H1 (cell line): ENCODE measurements at regions not wholly inside any gene's neighbourhood (a gene's known extent, or its start where the extent isn't known, plus 50 kb on each side); places are given as distances from the start of the nearest gene placed in this dataset.

Experiments used
- CTCF ChIA-PET: fragments of 300-600 bp; sonication (Branson Sonifier 250); formaldehyde crosslinking; loops from one replicate; lab custom pipeline; 2021; ENCODE audit not compliant: partially characterized antibody; lab: Charles Lee
- POLR2A ChIA-PET: fragments of 300-600 bp; sonication (Branson Sonifier 250); formaldehyde crosslinking; loops from one replicate; lab custom pipeline; 2021; ENCODE audit warnings: inconsistent platforms; ENCODE audit not compliant: partially characterized antibody; lab: Charles Lee
- DNase-seq, 2 experiments: peaks; one replicate each; pipeline versions ENCODE4 v3.0.0 to v3.0.0-alpha.2; 2010 to 2022; ENCODE audit warnings: low spot score in 2 of 2, low read depth in 1 of 2, mixed read lengths in 1 of 2
- FAIRE-seq: peaks from 2 replicates; lab custom pipeline; 2011; peaks lifted over from hg19 to GRCh38; lab: Jason Lieb, UNC
- H2AFZ ChIP-seq: 2 replicates; pipeline ENCODE4 v1.8.1; 2012; ENCODE audit warnings: low read length, inconsistent platforms
- H2AK5ac ChIP-seq: 2 replicates; pipeline ENCODE4 v1.6.1; 2013; ENCODE audit warnings: low read depth, low read length
- H2BK120ac ChIP-seq: replicated peaks from 2 replicates; pipeline ENCODE3; 2013; ENCODE audit warnings: low read depth, low read length, inconsistent platforms
- H2BK12ac ChIP-seq: 2 replicates; pipeline ENCODE4 v1.6.1; 2013; ENCODE audit warnings: low read depth, low read length
- H2BK15ac ChIP-seq: 2 replicates; pipeline ENCODE4 v1.6.1; 2013; ENCODE audit warnings: low read length
- H2BK20ac ChIP-seq: 2 replicates; pipeline ENCODE4 v1.6.1; 2013; ENCODE audit warnings: low read length
- H2BK5ac ChIP-seq: 2 replicates; pipeline ENCODE4 v1.6.1; 2013; ENCODE audit warnings: low read depth, low read length
- H3K14ac ChIP-seq: 2 replicates; pipeline ENCODE4 v1.6.1; 2013; ENCODE audit warnings: inconsistent platforms; ENCODE audit not compliant: insufficient read length
- H3K18ac ChIP-seq: 2 replicates; pipeline ENCODE4 v1.6.1; 2013; ENCODE audit warnings: low read length; ENCODE audit errors: extremely low read depth
- H3K23ac ChIP-seq: 2 replicates; pipeline ENCODE4 v1.6.1; 2013; ENCODE audit warnings: inconsistent platforms; ENCODE audit not compliant: insufficient read length
- H3K23me2 ChIP-seq: 2 replicates; pipeline ENCODE4 v1.6.1; 2013; ENCODE audit warnings: low read depth, low read length
- H3K27ac ChIP-seq: 2 replicates; pipeline ENCODE4 v1.6.1; 2011; ENCODE audit warnings: low read depth, low read length, inconsistent platforms
- H3K27me3 ChIP-seq, 4 experiments: replicated peaks in 1 of 4; 1 replicate in 1 of 4; 2 replicates in 3 of 4; pipeline versions ENCODE4 v1.6.1 to v1.8.1; 2011 to 2013; ENCODE audit warnings: low read length in 3 of 4, mild to moderate bottlenecking in 3 of 4, inconsistent platforms in 2 of 4, mixed read lengths in 2 of 4, moderate library complexity in 1 of 4; ENCODE audit not compliant: control insufficient read depth in 3 of 4, insufficient read depth in 3 of 4; ENCODE audit errors: extremely low read depth in 1 of 4
- H3K36me3 ChIP-seq, 4 experiments: 2 replicates each; pipeline versions ENCODE4 v1.6.1 to v1.8.1; 2011 to 2013; ENCODE audit warnings: mild to moderate bottlenecking in 4 of 4, low read length in 3 of 4, moderate library complexity in 2 of 4, control low read depth in 1 of 4, inconsistent platforms in 1 of 4; ENCODE audit not compliant: insufficient read depth in 4 of 4, control insufficient read depth in 2 of 4
- H3K4ac ChIP-seq: replicated peaks from 2 replicates; pipeline ENCODE3; 2013; ENCODE audit warnings: low read length, low read depth, mixed read lengths, inconsistent platforms; ENCODE audit not compliant: insufficient read length
- H3K4me1 ChIP-seq, 4 experiments: replicated peaks in 1 of 4; 1 replicate in 1 of 4; 2 replicates in 3 of 4; pipeline versions ENCODE4 v1.6.1 to v1.8.1; 2011 to 2013; ENCODE audit warnings: low read length in 3 of 4, inconsistent platforms in 2 of 4, mixed read lengths in 1 of 4; ENCODE audit not compliant: insufficient read depth in 4 of 4, control insufficient read depth in 3 of 4
- H3K4me2 ChIP-seq, 2 experiments: 2 replicates each; pipeline versions ENCODE4 v1.6.1 to v1.8.1; 2011 to 2013; ENCODE audit warnings: low read depth in 2 of 2, low read length in 2 of 2, control low read depth in 1 of 2, inconsistent platforms in 1 of 2, mild to moderate bottlenecking in 1 of 2; ENCODE audit not compliant: insufficient read depth in 1 of 2
- H3K4me3 ChIP-seq, 4 experiments: fragments of 200-600, 300-600 bp in 1 of 4; sonication (generic), shearing (Covaris generic), sonication (Bioruptor Twin) in 1 of 4; 2 replicates each; pipeline versions ENCODE4 v1.5.1 to v1.8.1; 2011 to 2016; ENCODE audit warnings: low read length in 4 of 4, low read depth in 3 of 4, control low read depth in 2 of 4, inconsistent platforms in 2 of 4, mild to moderate bottlenecking in 2 of 4, mixed read lengths in 1 of 4, moderate library complexity in 1 of 4; ENCODE audit not compliant: insufficient read depth in 2 of 4; ENCODE audit errors: extremely low read depth in 1 of 4
- H3K56ac ChIP-seq: replicated peaks from 2 replicates; pipeline ENCODE3; 2013; ENCODE audit warnings: low read depth, mild to moderate bottlenecking, mixed read lengths, low read length, inconsistent platforms; ENCODE audit not compliant: insufficient read length
- H3K79me1 ChIP-seq: 2 replicates; pipeline ENCODE4 v1.6.1; 2013; ENCODE audit warnings: low read depth, low read length, control low read depth
- H3K79me2 ChIP-seq, 2 experiments: 2 replicates each; pipeline versions ENCODE4 v1.6.1 to v1.8.1; 2012 to 2013; ENCODE audit warnings: low read length in 2 of 2, mild to moderate bottlenecking in 2 of 2, inconsistent platforms in 1 of 2; ENCODE audit not compliant: insufficient read depth in 2 of 2, control insufficient read depth in 1 of 2
- H3K9ac ChIP-seq, 4 experiments: replicated peaks in 1 of 4; 1 replicate in 1 of 4; 2 replicates in 3 of 4; pipeline versions ENCODE4 v1.6.1 to v1.8.1; 2011 to 2013; ENCODE audit warnings: low read depth in 3 of 4, low read length in 3 of 4, control low read depth in 2 of 4, mild to moderate bottlenecking in 2 of 4, moderate library complexity in 2 of 4, inconsistent platforms in 1 of 4; ENCODE audit errors: extremely low read depth in 1 of 4
- H3K9me3 ChIP-seq, 2 experiments: 2 replicates each; pipeline versions ENCODE4 v1.6.1 to v1.8.1; 2012 to 2013; ENCODE audit warnings: mild to moderate bottlenecking in 2 of 2, moderate library complexity in 2 of 2, control low read depth in 1 of 2, inconsistent platforms in 1 of 2, low read depth in 1 of 2, low read length in 1 of 2, mixed read lengths in 1 of 2; ENCODE audit not compliant: insufficient read depth in 2 of 2
- H4K20me1 ChIP-seq, 2 experiments: replicated peaks in 1 of 2; 2 replicates each; pipeline versions ENCODE3 to v1.8.1; 2011 to 2013; ENCODE audit warnings: inconsistent platforms in 2 of 2, low read length in 2 of 2, mild to moderate bottlenecking in 1 of 2; ENCODE audit not compliant: insufficient read depth in 2 of 2, control insufficient read depth in 1 of 2
- H4K5ac ChIP-seq: 2 replicates; pipeline ENCODE4 v1.6.1; 2013; ENCODE audit warnings: low read length, low read depth, mixed read lengths, inconsistent platforms; ENCODE audit not compliant: insufficient read length
- H4K8ac ChIP-seq: 2 replicates; pipeline ENCODE4 v1.8.0; 2013; ENCODE audit warnings: mild to moderate bottlenecking, moderate library complexity, low read length, inconsistent platforms; ENCODE audit not compliant: insufficient read depth; ENCODE audit errors: extremely low read depth
- H4K91ac ChIP-seq: replicated peaks from 2 replicates; pipeline ENCODE3; 2013; ENCODE audit warnings: low read length, mixed read lengths, inconsistent platforms; ENCODE audit not compliant: insufficient read length
- SAP30 ChIP-seq: fragments of 300-600 bp; sonication (generic); IDR thresholded peaks from 2 replicates; pipeline ENCODE4 v1.7.1; 2012; ENCODE audit warnings: low read length, moderate library complexity, mild to moderate bottlenecking, inconsistent platforms; ENCODE audit not compliant: insufficient read depth, insufficient replicate concordance
- WGBS, 2 experiments: shearing (Covaris generic) in 1 of 2; methylation state at CpG; one replicate each; pipeline versions ENCODE4 v1.1.6 to v1.1.7; 2013 to 2015; ENCODE audit warnings: low lambda C conversion rate in 2 of 2, mixed read lengths in 2 of 2, inconsistent platforms in 1 of 2, low coverage in 1 of 2, missing lambda C conversion rate in 1 of 2; ENCODE audit not compliant: insufficient replicate concordance in 2 of 2, insufficient coverage in 1 of 2, insufficient read length in 1 of 2; ENCODE audit errors: extremely low coverage in 1 of 2, missing lambda C conversion rate in 1 of 2; 5-methylcytosine and 5-hydroxymethylcytosine counted together

- Histone ChIP-seq H4K20me1 (no peaks in the 10 kb centered on the region), H2AK5ac (no peak overlapping the region), H3K23ac (no peak overlapping the region), H3K9ac (no peak overlapping the region), H2BK15ac (no peak overlapping the region), H3K27ac (no peak overlapping the region), H2BK5ac (no peak overlapping the region), H4K91ac (no peak overlapping the region), H3K56ac (no peak overlapping the region), H2BK20ac (no peak overlapping the region), H3K4ac (no peak overlapping the region), H2BK120ac (no peak overlapping the region), H4K5ac (no peak overlapping the region), H3K14ac (no peak overlapping the region), H3K4me3 (no peak overlapping the region), H3K4me2 (no peak overlapping the region), H2BK12ac (no peak overlapping the region), H3K23me2 (no peaks in the 10 kb centered on the region), H3K79me2 (no peaks in the 10 kb centered on the region), H3K79me1 (no peaks in the 10 kb centered on the region), H3K36me3 (no peaks in the 10 kb centered on the region), H3K18ac (no peak overlapping the region), H2AFZ (no peak overlapping the region), H3K27me3 (no peaks in the 10 kb centered on the region), H3K4me1 (no peaks in the 10 kb centered on the region), H3K9me3 (no peaks in the 10 kb centered on the region), H4K8ac (no peak overlapping the region)
- no peak for FAIRE-seq
- 100% methylated on average over 1 of the region's 1 CpG; no CpG with 5 or more reads in 1 of the 2 experiments for WGBS, 2 experiments
- no peak for DNase-seq
- POLR2A ChIA-PET: no interaction called here
- CTCF ChIA-PET: interaction anchor here (1.3 to 2.2 kb wide), 2 partner anchors 119 to 297 kb away, joined by 4 to 5 read pairs; no protein-coding TSS in a partner anchor
- TF ChIP-seq SAP30: no peak
Observed at GRCh38 chr1:199124351-199124750, 485.5 kb downstream of the PTPRC start.
